GM12872 (cell line): ENCODE measurements at regions not wholly inside any gene's neighbourhood (a gene's known extent, or its start where the extent isn't known, plus 50 kb on each side); places are given as distances from the start of the nearest gene placed in this dataset.

Experiments used
- TF ChIP-seq, protein P1 (sequence below): IDR thresholded peaks from 3 replicates; pipeline ENCODE4 v1.5.1; 2011; ENCODE audit warnings: low read depth, mild to moderate bottlenecking, low read length, moderate library complexity; ENCODE audit not compliant: insufficient read depth

DNA sequence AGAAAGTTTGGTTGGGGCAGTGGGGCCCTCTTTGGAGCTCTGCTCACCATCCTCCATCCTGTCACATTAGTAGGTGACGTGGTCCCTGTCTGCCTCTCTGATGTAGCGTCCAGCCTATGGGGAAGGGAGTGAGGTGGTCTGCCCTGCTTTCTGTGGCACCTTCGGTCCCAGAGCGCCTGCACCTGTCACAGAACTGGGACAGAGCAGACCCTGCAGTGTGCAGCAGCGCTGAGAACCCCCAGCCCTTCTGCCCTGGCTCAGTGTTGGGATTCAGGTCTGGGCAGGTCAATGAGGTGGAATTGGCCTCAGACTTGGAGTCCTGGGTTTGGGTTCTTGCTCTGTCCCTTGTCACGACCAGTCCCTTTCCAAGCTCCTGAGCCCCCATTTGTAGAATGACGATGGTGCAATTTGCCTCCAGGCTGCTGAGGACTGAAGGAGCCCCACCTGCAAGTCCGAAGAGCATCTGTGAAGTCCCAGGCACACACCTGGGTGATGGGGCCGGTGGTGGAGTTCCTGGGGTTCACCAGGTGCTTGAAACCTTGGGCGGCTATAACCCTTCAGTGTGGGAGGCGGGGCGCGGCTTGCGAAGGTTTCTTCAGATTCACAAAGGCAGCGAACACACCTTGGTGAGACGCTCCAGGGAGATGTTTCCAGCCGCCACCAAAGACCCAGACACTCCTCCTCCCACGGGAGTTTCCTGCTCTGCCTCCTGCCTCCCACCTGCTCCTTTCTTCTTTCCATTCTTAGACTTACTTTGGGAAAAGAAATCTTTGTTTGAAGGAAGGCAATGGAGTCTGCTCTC, 265.4 kb upstream of the HDAC4 start:
- TF ChIP-seq, protein P1, sequence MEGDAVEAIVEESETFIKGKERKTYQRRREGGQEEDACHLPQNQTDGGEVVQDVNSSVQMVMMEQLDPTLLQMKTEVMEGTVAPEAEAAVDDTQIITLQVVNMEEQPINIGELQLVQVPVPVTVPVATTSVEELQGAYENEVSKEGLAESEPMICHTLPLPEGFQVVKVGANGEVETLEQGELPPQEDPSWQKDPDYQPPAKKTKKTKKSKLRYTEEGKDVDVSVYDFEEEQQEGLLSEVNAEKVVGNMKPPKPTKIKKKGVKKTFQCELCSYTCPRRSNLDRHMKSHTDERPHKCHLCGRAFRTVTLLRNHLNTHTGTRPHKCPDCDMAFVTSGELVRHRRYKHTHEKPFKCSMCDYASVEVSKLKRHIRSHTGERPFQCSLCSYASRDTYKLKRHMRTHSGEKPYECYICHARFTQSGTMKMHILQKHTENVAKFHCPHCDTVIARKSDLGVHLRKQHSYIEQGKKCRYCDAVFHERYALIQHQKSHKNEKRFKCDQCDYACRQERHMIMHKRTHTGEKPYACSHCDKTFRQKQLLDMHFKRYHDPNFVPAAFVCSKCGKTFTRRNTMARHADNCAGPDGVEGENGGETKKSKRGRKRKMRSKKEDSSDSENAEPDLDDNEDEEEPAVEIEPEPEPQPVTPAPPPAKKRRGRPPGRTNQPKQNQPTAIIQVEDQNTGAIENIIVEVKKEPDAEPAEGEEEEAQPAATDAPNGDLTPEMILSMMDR, result no peak

DNA sequence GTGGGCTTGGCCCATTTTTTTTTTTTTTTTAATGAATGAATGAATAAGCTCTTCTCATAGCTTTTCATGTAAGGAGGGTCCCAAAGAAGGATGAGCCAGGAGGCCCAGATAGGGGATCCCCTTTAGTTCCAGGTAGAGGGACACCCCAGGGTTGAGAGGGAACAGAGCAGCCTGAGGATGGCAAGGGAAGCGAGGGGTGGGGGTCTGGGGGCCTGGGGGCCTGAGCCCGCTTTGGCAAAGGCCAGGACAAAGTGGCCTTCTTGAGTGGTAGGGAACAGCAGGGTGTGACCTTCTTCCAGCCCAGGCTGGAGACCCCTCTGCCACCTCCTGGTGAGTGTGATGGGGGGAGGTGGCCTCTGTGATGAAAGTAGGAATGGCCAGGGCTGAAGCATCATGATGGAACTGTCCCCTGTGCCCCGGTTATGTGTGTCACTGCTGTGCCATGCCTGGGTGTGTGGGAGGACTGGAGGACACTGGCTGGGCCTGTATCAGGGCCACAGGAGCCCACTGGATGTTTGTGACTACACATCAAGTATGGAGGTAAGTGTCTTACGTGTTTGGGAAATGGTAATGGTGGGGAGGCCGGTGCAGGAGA, 263.5 kb upstream of the HDAC4 start:
- TF ChIP-seq, protein P1, result no peak

GRCh38 chr2:239663364-239663924, 262.6 kb upstream of the HDAC4 start:
- TF ChIP-seq, protein P1, result no peak

- TF ChIP-seq, protein P1, result no peak
Observed at GRCh38 chr2:239662413-239663120, 261.7 kb upstream of the HDAC4 start.

DNA sequence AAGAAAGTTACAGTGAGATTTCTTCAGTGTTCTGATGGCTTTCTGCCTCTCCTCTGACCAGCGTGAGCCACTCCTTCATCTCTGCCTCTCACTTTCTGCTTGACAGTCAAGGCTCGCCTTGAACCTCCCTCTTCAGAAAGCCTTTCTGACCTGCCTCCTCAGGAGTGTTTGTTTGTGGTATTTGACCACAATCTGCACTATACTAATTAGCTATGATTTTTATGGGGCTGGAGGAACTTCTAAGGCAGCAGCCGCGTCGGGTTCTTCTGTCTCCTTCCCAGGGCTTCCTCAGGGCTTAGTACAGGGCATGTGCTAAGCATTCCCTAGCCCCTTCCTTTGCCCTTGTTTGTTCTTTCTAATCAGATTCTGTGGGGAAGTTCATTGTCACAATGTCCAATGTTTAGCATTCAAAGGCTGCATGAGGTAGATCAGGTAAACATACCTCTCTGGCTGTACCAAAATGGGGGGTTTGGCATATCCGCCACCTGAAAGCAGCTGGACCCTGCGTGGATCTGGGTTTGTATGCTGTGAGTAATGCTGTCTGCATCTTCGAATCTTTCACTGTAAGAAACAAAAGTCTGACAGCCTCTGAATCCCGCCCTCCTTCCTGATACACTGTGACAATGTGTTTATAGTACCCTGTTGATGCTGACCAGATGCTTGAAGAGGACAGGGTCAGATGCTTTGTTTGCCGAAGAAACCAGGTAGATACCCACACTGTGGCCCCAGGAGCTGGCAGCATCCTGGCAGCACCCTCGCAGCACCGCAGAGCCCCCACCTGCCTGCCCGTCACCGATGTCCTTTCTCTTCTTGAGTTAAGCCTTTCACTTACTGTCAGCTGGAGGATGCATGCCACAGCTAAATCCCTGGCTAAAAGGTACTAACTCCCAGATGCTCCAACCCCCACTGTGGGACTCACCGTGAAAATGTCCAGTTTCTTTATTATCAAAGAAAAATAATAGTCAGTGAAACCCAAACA, 260.8 kb upstream of the HDAC4 start:
- TF ChIP-seq, protein P1, result no peak

DNA sequence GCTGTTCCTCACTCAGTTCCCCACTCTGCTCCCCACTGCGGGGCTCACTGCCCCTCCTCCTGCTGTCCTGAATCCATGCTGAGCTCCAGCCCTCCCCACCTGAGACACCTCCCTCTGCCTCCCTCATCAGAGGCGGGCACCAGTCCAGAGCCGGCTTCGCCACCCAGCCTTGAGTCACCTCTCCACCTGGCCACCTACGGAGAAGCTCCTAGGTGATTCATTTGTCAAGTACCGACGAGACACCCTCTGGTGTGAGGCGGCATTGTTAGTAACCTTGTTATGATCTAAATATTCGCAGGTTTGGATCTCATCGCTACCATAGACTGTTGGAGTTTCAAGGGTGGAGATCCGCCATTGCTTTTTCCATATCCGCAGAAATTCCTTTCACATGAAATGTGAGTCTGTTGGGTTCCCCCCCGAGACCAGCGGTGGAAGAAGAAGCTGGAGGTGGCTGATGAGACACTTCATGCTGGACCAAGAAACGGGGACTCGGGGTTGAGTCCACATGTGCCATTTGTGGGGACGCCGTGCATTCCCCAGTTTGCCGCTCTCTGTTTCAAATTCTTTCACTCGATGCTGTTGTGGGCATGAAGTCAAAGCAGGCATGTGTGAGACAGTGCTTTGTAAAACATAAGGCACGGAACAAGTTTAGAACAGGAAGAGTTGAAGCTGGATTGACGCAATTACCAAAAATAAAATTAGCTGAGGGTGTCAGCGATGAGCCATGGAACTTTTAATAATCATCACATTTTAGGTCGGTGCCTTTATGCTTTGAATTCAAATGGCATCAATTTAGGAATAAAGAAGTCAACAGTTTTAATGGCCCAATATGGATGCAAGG, 259.8 kb upstream of the HDAC4 start:
- TF ChIP-seq, protein P1, result no peak
